NCI-H526 (cell line): ENCODE measurements at regions not wholly inside any gene's neighbourhood (a gene's known extent, or its start where the extent isn't known, plus 50 kb on each side); places are given as distances from the start of the nearest gene placed in this dataset.

Experiments
- DNase-seq, 2 experiments: peaks; one replicate each; lab custom pipeline; 2025; lab: John Stamatoyannopoulos, UW

DNA sequence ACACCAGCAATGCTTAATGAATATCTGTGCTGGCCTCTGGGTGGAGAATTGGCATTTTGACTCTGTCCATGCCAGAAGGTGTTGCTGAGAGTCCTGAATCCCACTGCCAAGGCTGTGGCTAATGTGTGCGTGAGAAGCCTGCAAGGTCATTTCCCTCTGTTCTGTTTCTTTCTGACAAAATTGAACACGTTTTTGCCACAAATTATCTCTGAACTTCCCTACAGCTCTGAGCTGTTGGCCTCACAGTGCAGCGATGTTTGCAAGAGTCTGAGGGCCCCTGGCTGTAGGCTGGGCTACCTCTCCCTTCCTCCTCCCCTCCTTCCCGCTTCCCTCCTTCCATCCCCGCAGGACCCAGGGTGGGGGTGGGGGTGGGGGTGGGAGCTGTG is 154.1 kb upstream of the HS6ST1 start:
- no peak for DNase-seq

DNA sequence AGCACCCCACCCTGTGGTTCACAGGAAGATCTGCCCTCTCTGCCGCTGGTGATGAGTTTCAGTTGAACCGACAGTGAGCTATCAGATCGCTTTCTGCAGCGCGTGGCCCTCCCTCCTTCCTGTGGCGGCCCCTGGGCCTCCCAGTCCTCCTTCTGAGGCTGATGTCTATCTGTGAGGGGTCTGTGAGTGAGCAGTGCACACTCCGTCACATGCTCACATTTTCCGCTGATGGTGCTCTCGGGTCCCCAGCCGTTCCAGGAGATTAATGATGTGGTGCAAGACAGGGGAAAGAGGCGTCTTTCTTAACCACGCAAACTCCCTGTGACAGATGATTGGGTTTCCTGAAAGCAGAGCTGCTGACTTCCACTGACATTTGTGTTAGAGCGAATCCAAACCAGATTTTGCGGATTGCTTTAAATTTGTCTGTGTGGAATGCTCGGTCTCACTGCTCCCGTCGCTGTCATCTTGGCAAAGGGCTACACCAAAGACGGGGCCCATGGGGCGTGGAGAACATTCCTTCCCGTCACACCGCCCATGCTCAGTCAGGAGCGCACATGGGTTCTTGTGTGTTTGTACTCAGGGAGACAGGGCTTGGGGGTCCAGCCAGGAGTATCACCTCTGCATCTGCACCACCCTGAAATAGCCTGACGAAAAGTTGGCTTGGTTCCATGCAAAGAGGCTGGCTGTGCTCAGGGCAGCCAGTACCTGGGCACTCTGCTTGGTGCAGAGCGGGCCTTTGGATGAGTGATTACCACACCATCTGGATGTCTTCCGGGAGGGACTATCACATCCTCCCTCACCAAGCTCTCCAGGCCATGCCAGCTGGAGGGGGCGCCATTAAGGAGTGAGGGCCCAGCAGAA is 154.7 kb upstream of the HS6ST1 start:
- DNase-seq: no peak

DNA sequence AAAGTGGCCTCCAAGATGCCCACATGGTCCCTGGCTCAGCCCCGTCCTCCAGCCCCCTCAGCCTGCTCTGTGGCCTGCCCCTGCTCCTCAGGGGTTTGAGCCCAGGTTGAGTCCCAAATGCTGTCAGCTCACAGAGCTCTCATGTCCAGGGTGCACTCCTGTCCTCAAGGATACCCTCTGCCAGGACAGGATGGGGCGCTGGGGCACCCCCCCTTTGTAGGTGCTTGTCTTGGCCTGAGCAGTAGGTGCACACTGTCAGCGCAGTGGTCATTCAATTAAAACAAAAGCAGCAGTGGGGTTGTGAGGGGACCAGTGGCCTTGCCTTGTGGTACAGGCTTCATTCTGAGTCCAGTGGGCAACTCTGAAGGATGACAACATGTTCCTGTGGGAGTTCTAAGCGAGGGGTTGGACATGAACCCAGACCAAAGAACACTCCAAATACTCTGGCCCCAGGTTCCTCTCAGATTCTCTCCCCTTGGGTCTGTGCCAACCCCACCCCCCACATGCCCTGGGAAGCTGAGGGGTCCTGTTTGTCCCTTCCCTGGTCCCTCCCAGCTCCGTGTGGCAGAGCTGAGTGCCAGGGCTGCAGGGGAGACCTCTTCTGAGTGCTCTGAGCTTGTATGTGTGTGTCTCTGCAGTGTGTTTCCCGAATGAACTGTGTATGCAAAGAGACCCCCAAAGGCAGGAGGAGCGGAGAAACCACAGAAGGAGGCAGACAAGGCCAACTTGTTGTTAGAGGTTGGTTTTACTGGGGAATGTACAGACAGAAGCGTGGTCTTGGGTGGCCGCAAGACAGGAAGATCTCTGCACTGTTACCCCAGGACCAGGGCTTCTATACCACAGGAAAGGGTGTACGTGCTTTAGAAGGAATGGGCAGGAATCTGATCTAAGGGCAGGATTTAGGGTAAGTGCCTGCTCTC is 155.6 kb upstream of the HS6ST1 start:
- DNase-seq: no peak

DNA sequence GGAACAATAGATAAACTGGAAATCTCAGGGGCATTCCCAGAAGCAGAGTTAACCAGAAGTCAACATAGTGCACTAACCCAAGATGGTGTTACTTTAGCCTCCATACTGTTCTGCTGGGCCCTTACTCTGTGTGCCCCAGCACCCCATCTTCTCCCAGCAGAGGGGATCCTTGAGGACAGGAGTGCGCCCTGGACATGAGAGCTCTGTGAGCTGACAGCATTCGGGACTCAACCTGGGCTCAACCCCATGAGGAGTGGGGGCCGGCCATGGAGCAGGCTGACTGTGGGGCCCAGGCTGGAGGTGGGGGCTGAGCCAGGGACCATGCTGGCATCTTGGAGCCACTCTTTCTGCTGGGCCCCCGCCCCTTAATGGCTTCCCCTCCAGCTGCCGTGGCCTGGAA is 156.3 kb upstream of the HS6ST1 start:
- DNase-seq: no peak

DNA sequence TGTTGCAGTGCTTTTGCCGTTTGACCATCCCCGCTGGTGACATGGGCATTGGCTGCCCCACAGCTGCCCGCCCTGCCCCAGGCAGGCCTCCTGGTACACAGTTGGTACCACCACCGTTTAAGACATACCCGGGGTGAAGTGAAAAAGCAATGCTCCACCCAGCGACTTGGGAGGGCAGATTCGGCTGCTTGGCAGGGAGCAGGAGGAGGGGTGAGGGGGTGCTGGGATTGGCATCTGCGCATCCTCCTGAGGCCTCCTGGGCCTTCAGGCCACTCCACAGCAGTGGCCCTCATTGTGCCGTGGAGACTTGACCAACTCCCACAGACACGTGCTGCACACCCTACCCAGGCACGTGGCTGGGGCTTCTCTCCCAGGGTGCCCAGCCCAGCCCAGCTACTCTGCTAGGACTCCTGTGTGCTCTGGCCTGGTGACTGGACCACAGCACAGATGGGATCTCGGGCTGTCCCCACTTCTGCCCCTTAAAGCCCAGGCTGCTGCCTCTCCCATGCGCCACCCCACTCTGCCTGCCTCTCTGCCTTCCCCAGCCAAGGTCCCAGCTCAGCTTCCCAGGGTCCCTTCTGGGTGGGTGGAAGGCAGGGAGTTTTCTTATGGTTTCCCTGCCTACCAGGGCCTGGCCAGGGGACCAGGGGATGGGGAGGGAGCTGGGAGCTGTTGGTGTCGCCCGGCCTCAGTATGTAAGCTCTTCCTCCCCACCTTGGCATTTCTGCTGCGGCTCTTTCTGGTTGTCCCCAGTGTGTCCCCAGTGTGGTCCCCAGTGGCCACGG is 157.0 kb upstream of the HS6ST1 start:
- no peak for DNase-seq

DNA sequence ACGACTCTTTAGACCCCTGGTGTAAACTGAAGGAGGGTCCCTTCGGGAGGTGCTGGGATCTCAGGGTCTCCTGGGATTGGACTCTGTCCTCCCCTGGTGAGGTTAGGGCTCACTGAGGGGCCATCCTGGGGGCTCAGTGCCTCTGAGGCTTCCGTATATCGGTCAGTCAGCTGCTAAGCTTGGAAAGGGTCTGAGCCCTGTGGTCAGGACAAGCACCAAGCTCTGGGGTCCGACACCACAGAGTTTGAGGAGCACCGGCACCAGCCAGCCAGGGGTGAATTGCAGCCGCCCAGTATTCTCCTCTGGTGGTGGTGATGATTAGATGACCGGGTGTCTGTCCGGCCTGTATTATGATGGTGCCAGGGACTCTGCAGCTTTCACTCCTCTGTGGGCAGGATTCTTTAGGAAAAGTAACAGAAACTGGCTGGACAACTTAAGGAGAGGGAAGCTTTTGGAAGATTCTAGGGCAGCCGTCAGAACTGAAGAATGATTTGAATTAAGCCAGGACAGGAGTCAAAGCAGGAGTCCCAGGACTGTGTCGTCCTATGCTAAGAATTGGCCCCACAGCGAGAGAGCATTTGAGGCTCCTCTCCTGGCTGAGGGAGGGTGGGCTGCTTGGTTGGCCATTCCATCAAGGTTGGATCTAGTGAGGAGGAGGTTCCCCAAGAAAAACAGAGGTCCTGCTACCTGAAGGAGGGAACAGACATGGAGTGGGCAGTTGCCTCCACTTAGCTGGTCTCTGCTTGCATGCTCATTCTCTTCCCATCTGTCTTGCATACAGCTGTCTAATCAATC is 158.6 kb upstream of the HS6ST1 start:
- peak in 1 of 2 experiments; percentile 17 for DNase-seq

DNA sequence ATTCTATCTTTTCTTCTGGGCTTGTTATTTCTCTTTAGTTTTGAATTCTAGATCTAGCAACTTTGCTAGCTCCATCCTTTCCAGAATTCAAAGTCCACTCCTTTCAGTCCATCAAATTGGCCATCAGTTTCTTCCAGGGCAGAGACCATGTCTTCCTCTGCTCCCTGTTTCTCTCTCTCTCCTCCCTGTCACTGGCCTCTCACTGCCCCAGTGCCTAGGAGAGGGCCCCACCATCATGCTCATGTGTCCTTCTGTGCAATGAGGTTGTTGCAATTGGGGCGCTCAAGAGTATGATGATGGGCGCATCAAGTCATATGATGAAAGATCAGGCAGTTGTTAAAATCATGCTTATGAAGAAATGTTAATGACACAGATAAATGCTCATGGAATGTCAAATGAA is 159.2 kb upstream of the HS6ST1 start:
- DNase-seq: no peak

DNA sequence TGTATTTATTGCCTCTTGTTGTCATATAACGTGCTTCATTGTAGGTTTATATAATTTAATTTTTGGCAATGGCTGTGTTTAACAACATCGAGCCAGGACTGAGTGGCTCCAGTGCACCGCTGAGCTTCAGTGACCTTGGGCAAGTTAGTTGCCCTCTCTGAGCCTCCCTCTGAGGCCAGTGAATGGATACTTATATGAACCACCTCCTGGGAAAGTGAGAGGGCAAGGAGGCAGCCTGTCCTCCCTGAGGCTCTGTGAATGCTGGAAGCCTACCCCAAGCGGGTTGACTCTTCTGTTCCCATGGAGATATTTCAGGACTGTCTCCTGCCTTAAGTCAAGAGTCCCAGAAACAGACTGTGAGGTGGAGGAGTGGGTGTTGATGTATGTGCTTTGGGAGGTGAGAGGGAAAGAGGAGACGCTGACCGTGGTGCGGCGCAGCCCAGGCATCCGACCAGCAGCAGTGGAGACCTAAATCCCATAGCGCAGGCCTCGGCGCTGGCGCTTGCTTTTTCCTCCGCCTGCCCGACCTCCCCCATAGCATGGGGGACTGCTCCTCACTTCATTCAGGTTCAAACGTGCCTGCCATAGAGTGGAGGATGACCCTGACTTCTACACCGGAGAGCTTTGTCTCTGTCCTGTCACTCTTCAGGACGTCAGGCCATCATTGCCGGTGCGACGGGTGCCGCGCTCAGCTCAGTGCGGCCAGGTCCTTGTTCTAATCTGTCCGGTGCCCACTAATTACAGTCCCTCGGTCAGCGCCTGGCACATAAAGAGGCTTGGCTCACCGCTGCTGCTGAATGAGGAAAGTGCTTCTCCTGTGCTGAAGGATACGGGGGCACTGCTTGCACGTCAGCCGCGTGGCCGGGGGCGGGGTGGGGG is 167.3 kb upstream of the HS6ST1 start:
- DNase-seq: no peak

DNA sequence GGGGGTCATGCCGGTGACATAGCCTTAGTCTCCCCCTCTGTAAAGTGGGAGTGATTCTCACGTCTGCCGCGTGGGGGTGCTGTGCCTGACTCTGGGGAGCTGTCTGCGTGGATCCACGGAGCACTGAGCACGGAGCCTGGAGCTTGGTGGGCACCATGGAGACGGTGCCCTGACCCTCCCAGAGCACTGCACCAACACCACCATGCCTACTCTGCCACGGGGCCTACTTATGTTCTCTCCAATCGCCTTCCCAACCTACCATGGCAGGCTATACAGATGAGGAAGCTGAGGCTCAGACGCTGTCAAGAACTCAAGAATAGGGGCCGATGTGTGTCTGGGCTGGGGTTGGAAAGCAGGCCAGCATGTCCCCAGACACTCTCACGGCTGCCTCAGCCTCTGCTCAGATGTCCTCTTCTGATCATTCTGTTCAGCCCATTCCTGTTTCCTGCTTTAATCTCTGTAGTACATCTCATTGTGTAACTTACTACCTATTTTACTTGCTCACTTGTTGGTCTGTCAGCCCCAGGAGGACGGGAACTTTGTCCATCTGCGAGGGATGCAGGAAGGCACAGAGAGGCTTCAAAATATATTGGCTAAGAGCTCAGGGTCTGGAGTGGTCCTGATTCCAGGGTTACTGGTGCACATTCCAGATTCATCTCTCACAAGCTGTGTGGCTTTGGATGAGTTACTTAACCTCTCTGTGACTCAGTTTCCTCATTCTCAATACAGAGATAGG is 168.1 kb upstream of the HS6ST1 start:
- no peak for DNase-seq

DNA sequence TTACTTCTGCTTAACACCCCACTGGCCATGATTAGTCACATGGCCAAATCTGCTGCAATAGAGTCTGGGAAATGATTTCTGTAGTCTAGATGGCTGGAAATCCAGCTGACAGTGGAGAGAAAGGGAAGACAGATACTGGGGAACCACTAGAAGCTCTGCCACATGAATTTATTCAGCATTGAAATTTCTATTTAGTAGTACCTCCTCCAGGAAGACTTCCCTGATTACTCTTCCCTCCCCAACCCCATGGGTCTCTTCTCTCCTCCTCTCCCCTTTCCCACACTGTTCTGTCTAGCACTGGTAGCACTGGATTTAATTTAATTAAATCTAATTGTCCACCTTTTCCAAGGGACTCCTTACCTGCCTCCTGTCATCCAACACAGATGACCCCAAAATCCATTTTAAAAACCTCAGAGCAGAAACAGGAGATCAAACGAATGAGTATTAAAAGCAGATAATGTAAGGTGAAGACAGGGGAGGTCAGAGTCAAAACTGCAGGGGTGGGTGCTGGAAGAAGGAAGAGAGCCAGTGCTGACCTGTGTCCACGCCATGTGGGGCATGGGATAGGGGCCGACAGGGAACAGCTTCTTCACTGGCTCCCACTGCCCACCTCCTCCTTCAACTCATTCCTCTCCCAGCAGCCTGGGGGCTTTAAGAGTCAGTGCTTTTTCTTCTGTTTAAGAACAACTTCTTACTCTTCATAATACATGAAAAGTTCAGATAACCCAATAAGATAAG is 169.2 kb upstream of the HS6ST1 start:
- no peak for DNase-seq

DNA sequence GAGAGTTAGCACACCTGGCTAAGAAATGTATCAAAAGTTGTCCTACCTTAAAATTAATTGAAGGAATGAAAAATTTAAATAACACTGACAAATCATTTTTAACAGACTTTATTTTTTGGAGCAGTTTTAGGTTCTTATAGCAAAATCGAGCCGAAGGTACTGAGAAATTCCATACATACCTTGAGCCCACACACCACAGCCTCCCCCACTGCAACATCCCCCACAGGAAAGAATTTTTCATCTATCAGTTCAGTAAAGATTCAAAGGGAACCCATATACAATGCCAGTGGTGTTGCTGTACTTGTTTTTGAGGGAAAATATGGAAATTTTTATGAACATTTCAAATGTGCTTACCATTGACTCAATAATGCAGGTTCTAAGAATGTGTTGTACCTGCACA is 169.8 kb upstream of the HS6ST1 start:
- no peak for DNase-seq

DNA sequence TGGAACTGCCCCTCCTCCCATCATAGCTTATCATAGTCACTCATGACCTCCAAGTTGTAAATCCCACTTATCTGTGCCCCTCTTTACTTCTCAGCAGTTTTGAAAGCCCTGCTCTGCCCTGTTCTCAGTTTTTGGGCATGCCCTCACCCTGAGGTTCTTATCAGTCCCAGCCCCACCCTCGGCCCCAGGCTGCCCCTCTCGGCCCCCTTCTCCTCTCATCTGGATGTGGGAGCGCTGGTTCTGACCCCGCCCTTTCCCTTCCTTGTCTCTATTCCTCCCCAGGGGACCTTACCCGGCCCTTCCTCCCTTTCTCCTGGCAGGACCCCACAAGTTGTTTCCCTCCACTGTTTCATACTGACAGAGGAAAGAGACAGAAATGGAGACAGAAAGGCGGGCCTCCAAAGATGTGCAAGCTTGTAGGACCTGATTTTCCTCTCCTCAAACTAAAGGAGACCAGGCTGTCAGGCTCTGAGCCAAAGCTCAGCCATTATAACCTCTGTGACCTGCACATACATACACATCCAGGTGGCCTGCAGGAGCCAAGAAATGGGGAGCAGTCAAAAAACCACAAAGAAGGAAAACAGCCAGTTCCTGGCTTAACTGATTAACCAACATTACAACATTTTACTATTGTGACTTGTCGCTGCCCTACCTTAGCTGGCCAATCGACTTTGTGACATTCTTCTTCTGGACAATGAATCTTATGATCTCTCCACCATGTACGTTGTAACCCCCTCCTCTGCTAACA is 171.0 kb upstream of the HS6ST1 start:
- no peak for DNase-seq

DNA sequence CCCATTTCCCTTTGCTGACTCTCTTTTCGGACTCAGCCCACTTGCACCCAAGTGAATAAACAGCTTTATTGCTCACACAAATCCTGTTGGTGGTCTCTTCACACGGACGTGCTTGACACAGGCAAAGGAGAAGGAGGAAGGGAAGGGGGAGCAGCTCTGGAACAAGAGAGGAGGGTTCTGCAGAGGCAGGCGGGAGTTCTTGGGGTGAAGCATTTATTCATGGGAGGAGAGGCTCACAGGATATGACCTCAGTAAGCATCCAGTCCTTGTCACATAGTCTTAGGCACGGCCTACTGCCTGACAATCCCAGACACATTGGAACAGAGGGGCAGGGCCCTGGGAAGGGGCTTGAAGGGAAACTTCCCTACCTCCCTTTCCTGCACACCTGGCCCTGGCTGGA is 171.7 kb upstream of the HS6ST1 start:
- no peak for DNase-seq

DNA sequence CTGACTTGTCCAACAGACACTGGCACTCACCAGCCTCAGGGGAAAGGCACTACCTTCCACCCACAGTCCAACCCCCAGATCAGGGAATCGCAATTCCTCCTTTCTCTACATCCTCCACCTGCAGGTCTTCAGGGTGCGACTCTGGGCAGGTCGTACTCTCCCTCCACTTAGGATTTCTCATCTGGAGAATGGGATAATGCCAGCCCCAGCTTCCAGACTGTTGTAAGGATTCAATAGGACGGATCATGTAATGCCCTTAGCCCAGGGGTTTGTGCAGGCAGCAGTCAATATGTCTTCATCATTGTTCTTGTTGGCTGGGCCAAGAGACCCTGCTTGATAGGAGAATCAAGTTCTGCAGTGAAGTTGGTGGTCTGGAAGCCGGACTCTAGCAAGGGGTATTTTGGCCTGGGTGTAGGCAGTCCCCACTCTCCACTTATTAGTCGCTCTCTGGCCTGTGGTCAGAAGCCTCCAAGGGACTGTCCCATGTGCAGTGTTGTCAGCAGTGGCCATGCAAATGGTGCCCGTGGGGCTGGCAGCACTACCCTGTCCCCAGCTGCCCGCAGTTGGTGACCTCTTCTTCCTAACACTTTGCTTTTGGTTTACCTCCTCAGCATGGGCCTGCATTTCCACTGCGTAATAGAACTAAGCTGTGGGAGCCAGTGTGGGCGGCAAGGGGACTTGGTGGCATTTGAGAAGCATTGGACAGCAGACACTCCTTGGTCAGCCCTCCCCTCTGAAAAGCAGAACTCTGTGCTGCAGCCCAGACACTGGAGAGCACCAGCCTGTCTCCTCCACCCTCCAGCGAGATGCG is 172.4 kb upstream of the HS6ST1 start:
- DNase-seq: no peak

DNA sequence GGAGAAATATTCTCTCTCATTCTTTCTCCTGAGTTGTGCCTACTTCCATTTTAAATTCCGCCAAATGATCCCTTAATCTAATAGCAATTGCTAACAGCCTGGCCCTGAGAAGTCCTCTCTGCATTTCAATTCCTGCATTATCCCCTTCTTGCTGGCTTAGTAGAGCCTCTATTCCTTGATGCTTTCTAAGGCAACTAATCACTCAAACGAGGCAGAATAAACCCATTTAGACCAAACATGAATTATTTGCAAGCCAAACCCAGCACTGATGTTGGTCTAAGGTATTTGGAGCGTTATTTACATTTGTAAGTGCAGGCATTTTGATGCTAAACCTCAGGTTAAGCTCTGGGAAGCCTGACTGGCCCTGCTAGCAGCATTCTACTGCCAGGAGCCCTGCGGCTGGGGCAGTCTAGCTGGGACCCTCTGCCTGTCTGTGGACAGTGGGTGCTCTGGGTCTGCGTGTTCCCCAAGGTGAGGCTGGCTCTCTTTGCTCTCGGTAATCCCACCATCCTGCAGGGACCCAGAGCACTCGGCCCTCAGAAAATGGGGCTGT is 173.1 kb upstream of the HS6ST1 start:
- no peak for DNase-seq

DNA sequence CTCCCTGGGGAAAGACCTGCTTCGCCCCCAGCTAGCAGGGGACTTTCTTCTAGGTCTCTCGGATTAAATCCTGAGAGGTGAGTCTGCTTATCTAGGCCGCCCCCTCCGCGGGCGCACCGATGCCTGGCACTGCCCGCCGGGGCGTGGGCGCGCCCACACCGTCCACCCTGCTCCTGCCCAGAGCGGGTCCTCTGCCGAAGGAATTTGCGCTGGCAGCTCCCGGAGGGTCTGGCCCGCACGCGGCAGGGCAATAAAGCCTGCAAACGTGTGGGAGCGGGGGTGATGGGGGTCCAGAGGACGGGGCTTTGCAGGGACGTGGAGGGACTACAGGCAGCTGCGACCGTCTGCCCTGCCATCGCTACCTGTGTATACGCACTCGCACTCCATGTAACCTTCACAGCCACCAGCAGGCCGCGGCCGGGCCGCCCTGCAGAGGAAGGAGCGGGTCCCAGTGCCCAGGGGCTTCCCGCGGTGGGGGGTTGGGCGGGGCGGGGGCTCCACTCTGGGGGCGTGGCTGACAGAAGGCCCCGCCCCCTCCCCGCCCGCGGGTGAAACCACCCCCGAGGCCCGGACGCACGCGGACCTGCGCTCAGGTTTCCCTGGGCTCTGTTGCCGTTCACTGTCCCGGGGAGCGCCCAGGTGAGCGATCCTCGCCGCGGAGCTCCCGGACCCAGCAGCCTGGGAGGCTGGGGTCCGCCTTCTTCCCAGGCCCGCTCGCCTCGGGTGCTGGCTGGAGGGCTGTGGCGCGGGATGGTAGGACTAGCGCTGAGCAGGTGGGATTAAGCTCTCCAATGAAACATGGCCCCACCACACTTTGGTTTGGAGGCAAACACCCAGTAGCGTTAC is 174.5 kb upstream of the HS6ST1 start:
- no peak for DNase-seq
